Tibial artery (tissue), 4 donors: ENCODE measurements at regions not wholly inside any gene's neighbourhood (a gene's known extent, or its start where the extent isn't known, plus 50 kb on each side); places are given as distances from the start of the nearest gene placed in this dataset.

Experiments
- DNase-seq, 2 donors: peaks; one replicate each; pipeline ENCODE4 v3.0.0-alpha.2; 2019
- H3K27ac ChIP-seq, 2 donors: fragments of 200-600 bp; sonication (generic) in 1 of 2; 1 replicate in 1 of 2; 2 replicates in 1 of 2; pipeline ENCODE4 v1.5.1; 2018 to 2019; ENCODE audit warnings: mild to moderate bottlenecking in 1 of 2
- H3K27me3 ChIP-seq, 2 donors: fragments of 200-600 bp; sonication (generic) in 1 of 2; one replicate each; pipeline versions ENCODE4 v1.5.1 to v1.6.0; 2016 to 2019
- H3K36me3 ChIP-seq, 3 donors: fragments of 200-600 bp; sonication (generic) in 2 of 3; one replicate each; pipeline ENCODE4 v1.5.1; 2016 to 2019; ENCODE audit warnings: mild to moderate bottlenecking in 2 of 3
- H3K4me1 ChIP-seq, 4 donors: fragments of 200-600 bp; sonication (generic) in 2 of 4; 1 replicate in 3 of 4; 2 replicates in 1 of 4; pipeline ENCODE4 v1.5.1; 2016 to 2019
- H3K4me3 ChIP-seq, 2 donors: fragments of 200-600 bp; sonication (generic) in 1 of 2; 1 replicate in 1 of 2; 2 replicates in 1 of 2; pipeline ENCODE4 v1.5.1; 2018 to 2019; ENCODE audit warnings: mild to moderate bottlenecking in 2 of 2
- H3K9me3 ChIP-seq, 3 donors: fragments of 200-600 bp; sonication (generic) in 1 of 3; one replicate each; pipeline ENCODE4 v1.5.1; 2016 to 2019
- CTCF ChIP-seq, 2 experiments: fragments of 200-600 bp in 1 of 2; fragments of 450-650 bp in 1 of 2; IDR thresholded peaks; one replicate each; pipeline ENCODE4 v1.5.1; 2017 to 2019; ENCODE audit warnings: antibody characterized with exemption in 2 of 2, mild to moderate bottlenecking in 1 of 2, moderate library complexity in 1 of 2
- intact Hi-C: fragments of 100-400 bp; cut with DNase I; formaldehyde crosslinking; loops from one replicate; pipeline ENCODE4 v1.15.0; 2023; ENCODE audit warnings: low total_unique reads

GRCh38 chr19:28171983-28172382, 1041.0 kb downstream of the UQCRFS1 start:
- intact Hi-C loops = no loop called here
- no peaks in the 10 kb centered on the region for H3K27me3 ChIP-seq
- no peak for TF ChIP-seq CTCF (IDR thresholded peaks at IDR 0.05)
- H3K36me3 ChIP-seq = no peaks in the 10 kb centered on the region
- H3K4me1 ChIP-seq = no peaks in the 10 kb centered on the region
- H3K27ac ChIP-seq = no peak overlapping the region
- H3K4me3 ChIP-seq = no peak overlapping the region
- H3K9me3 ChIP-seq = peaks cover 0 to 11% (median 0%) of the 10 kb centered on the region in 3 donors
- DNase-seq = no peak

- intact Hi-C loops = no loop called here
- DNase-seq = no peak
These were observed 1042.9 kb downstream of the UQCRFS1 start for GRCh38 chr19:28170066-28170465.

GRCh38 chr19:28169168-28169887, 1043.6 kb downstream of the UQCRFS1 start:
- Histone ChIP-seq H3K27me3 (no peaks in the 10 kb centered on the region), H3K4me3 (no peak overlapping the region), H3K4me1 (no peaks in the 10 kb centered on the region), H3K9me3 (no peaks in the 10 kb centered on the region), H3K27ac (no peak overlapping the region), H3K36me3 (no peaks in the 10 kb centered on the region)
- intact Hi-C loops = no loop called here
- no peak for DNase-seq
- TF ChIP-seq CTCF (IDR thresholded peaks at IDR 0.05) = no peak

More at GRCh38 chr19:28170066-28170465, 1042.9 kb downstream of the UQCRFS1 start:
- Histone ChIP-seq H3K36me3 (no peaks in the 10 kb centered on the region), H3K27ac (no peak overlapping the region), H3K27me3 (no peaks in the 10 kb centered on the region), H3K4me1 (no peaks in the 10 kb centered on the region), H3K4me3 (no peak overlapping the region), H3K9me3 (peaks cover 0 to 5% (median 0%) of the 10 kb centered on the region in 3 donors)
- TF ChIP-seq CTCF (IDR thresholded peaks at IDR 0.05) = no peak

- intact Hi-C loops = no loop called here
- no peak for TF ChIP-seq CTCF (IDR thresholded peaks at IDR 0.05)
- H3K27me3 ChIP-seq = no peaks in the 10 kb centered on the region
- H3K27ac ChIP-seq = no peak overlapping the region
- DNase-seq = no peak
- H3K36me3 ChIP-seq = no peaks in the 10 kb centered on the region
- H3K4me1 ChIP-seq = no peaks in the 10 kb centered on the region
- H3K4me3 ChIP-seq = no peak overlapping the region
- H3K9me3 ChIP-seq = no peaks in the 10 kb centered on the region
These were observed 1044.4 kb downstream of the UQCRFS1 start for GRCh38 chr19:28168557-28168956.

DNA sequence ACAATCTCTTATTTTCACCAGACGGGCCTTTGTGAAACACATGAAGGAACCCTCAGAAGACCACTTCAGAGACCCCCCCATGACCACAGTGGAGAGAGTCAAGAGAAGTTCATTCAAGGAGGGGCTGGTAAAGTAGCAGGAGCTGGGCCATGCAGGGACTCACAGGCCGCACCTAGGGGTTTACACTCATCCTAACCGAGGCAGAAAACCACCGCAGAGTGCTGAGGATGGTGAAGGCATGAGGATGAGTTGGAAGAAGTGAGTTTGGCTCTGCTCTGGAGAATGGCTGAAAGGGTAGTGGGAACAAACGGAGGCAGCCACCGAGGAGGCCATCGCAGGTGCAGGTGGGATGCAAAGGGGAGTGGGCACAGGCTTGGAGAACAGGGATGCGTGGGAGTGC, 1046.9 kb downstream of the UQCRFS1 start:
- Histone ChIP-seq H3K9me3 (peaks cover 0 to 6% (median 0%) of the 10 kb centered on the region in 3 donors), H3K27me3 (no peaks in the 10 kb centered on the region), H3K4me1 (no peaks in the 10 kb centered on the region), H3K27ac (no peak overlapping the region), H3K36me3 (no peaks in the 10 kb centered on the region), H3K4me3 (no peak overlapping the region)
- DNase-seq = no peak
- intact Hi-C loops = no loop called here
- TF ChIP-seq CTCF (IDR thresholded peaks at IDR 0.05) = no peak
